Mucosa of gallbladder (tissue), 1 donor: ENCODE measurements at regions not wholly inside any gene's neighbourhood (a gene's known extent, or its start where the extent isn't known, plus 50 kb on each side); places are given as distances from the start of the nearest gene placed in this dataset.

ENCODE experiments used
- DNase-seq: peaks from one replicate; pipeline ENCODE4 v3.0.0-alpha.2; 2020; ENCODE audit warnings: low spot score
- donor health status: DM: no; HTN: no; CAD: no.

DNA sequence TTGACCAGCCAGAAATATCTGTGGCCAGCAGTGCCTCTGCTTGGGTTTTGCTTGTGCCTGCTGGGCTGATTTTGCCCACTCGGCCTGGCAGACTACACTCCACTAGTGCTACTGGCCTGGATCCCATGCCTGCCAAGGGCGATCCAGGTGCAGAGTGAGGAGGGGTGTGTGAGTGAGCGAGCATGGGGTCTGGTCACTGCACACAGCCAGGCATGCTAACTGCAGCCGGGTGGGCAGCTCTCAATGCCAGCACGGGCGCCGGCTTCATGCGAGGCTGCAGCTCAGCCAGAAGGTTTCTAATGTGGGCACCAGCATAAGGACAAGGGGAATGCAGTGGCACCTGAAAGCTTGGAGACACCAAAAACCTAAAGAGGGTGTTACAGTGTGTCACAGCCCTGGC lies 1161.4 kb downstream of the FSTL5 start:
- no peak for DNase-seq

DNA sequence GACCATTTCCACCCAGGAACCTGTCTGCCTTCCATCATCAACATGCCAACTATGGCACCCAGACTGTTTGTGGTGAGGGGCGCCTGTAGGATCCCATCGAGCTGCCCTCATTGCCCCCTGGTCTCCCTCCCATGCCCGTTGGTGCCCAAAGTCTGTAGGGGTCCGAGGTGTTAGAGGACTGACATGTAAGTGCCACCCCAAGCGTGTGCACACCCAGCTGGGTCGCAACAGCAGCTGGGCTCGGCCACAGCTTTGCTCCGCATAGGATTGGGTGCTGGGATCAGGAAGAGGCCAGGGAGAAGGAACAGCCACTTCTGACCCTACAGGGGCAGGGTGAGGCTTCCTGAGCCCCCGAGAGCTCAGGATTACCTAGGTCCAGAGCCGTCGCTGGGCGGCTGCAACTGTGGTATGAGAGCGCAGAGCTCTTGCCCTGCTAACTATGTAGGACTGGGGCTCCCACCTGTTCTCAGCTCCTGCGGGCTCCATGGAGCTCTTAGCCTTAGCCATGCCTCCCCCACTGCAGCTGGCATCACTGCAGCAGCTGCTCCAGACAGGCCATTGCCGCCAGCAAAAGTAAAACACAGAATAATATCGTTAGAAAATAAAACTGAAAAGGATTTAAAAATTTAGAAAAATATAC lies 1160.3 kb downstream of the FSTL5 start:
- DNase-seq, result no peak

DNA sequence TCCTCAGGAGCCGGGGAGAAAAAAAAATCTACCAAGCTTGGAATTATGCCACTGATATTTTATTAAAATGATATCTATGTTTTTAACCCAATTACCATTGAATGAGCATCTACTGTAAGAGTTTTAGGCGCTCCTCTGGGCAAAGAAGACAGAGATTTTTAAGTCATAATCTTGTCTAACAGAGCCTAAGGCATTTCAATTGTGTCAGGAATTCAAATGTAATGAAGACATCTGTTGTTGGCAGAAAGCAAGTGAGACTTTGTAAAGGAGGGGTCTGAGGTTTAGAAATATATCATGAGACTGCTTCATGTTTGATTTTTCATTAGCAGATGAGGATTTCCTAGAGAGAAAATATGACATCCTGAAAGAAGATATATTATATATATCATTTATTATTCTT lies 1158.1 kb downstream of the FSTL5 start:
- DNase-seq, result no peak

DNA sequence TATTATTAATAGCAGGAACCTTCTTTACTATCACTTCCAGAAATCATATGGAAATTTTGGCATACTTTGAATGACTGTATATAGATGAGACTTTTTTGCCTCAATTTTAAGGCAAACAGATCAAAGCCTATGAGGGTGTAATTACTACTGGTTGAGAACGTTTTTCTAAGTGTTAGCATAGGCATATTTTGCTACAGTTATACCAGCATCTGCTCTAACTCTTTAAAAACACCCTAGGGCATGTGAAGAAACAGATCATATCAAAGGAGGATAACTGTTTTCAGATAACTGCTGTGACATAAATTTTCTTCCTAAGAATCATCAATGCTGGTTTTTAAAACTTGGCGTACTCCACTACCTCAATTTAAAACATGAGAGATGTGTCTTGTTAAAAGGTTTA lies 1155.3 kb downstream of the FSTL5 start:
- DNase-seq, result no peak

DNA sequence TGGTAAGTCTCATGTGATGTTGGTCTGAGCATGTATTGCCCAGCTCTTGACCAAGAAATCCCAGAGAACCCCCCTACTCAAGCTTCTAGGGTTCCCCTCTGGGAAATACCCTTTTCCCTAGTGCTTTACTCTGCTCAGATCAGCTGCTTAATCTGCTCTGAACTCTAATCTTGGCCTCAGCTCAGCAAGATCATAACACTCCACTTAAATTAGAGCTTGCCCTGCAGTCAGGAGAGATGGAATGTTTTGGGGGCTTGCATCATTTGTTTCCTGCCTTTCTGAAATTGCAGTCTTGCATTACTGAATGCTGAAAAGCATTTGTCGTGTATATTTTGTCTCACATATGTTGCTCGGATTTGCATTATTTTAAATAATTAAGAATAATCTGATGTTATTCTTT lies 1153.6 kb downstream of the FSTL5 start:
- DNase-seq, result no peak
